ENCODE measurements at regions not wholly inside any gene's neighbourhood (a gene's known extent, or its start where the extent isn't known, plus 50 kb on each side); places are given as distances from the start of the nearest gene placed in this dataset.

- peak; percentile 1 for DNase-seq (ENCODE audit: low read depth)
Observed at GRCh38 chr3:127374086-127375010, 86.5 kb upstream of the PRR20G start.

- no peak for DNase-seq (ENCODE audit: low read depth)
Observed at GRCh38 chr3:127373441-127374085, 85.7 kb upstream of the PRR20G start.

GRCh38 chr3:127371846-127372245 lies 84.0 kb upstream of the PRR20G start:
- no peak for DNase-seq (ENCODE audit: low read depth)

- no peak for DNase-seq (ENCODE audit: low read depth)
Observed at GRCh38 chr3:127371334-127371733, 83.5 kb upstream of the PRR20G start.

DNA sequence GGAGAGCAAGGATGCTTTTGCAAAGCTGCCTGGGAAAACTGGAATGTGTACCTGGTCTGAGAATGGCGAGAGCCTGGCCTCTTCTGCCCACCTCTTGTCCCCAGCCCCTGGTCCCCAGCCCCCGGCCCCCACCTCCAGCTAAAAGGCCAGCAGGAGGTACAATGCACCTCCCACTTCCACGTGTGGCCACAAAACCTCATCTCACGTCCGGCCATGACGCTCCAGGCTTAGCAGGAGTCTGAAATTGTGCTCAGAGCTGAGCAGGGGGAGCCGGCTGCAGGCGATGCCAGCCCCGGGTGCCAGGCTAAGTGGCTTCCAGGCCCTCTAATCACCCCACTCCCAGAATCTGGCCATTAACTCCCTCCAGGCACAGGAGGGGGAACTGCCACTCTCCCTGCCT lies 83.1 kb upstream of the PRR20G start:
- no peak for DNase-seq (ENCODE audit: low read depth)

DNA sequence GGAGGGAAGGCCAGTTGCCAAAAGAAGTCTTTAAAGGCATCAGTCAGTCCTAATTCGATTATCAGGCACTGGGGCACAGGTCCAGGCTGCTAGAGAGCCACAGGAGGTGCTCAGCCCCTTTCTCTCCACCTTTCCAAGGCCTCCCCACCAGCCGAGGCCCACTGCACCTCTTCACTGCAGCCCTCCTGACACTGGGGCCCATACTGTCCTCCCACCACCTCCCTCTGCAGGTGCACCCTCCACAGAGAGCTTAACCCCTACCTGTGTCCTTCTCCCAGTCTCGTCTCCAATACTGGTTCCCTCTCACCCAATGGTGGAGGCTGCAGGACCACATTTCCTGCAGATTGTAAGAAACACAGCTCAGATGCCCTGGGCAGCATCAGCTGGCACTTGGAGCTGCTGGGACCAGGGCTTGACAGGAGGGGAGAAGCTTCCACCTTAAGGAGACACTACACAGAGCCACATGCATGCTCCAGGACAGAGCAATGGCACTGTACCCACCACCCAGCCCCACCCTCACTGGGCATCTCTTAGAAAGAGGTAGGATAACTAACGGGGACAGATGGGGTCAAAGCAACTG lies 81.6 kb upstream of the PRR20G start:
- DNase-seq (ENCODE audit: low read depth), result no peak

DNA sequence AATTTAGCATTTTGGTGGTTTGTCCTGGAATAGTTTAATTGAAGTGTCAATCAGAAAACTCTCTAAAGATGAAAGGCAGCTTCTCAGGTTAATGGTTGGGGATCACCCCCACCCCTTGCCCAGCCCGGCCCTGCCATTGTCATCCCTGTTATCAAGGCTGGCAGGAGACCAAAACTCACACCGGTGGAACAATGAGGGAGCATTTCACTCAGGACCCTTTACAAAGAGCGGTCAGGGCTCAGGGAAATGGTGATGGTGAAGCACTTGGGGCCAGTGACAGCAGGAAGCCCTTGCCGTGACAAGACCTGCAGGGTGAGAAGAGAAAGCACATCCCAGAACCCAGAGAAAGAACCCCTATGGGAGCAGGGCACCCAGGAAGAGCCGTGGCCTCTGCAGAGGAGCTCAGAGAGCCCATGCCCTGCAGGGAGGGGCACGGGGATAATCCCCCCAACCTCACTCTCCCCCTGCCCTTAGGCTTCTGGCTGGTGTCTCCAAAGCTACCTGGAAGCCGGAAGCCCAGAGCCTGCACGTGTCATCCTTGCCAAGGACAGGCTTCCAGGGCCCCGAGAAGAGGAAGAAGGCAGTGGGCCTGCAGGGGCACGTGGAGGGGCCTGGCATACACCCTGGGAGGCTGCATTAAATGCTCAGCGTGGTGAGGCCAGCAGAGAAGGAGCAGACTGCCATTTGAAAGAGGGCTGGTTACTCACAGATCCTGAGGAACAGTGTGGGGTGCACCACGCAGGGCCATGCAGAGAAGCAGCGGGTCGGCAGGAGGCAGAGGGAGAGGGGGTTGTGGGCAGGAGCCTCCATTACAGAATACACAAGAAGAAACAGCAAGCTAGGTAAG lies 80.6 kb upstream of the PRR20G start:
- no peak for DNase-seq (ENCODE audit: low read depth)

GRCh38 chr3:127367593-127367992 lies 79.7 kb upstream of the PRR20G start:
- no peak for DNase-seq (ENCODE audit: low read depth)

DNA sequence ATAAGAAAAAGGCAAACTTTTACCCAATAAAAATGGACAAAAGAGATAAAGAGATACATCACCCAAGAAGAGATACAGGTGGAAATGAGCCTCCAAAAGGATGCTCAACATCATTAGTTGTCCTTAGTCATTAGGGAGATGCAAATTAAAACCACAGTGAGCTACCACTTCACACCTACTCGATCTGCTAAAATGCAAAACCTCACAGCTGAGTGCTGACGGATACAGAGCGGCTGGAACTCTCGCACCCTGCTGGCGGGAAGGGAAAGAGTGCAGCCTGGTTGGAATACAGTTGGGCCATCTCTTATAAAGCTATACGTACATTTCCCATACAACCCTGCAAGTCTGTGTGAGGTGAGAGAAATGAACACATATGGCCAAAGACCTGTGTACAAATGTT lies 78.5 kb upstream of the PRR20G start:
- no peak for DNase-seq (ENCODE audit: low read depth)

DNA sequence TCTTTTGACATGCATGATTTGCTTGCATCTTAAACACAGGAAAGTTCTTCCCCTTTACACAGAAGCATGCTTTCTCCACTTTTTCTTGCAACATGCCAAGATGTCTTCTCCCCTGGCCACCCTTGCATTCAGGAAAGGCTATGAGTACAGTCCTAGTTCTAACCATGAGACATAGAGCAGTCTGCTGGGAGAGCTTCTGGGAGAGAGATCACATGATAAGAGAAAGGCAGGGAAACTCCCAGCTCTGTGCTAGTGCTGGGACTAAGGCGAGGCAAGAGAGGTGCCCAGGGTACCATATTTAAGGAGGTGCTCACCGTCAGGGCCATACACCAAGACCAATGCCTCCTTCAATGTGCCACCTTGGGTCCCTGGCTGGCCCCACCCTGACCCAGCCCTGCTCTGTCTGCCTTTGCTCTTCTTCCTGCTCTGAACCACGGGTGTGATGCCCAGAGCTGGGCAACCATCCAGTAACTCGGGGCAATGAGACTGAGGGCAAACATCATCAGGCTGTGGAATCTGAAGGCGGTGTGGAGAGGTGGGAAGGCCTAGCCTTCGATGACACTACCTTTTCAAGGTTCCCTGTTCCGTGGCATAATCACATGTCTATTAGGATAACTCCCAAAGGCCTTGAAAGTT lies 77.4 kb upstream of the PRR20G start:
- no peak for DNase-seq (ENCODE audit: low read depth)

- no peak for DNase-seq (ENCODE audit: low read depth)
Observed at GRCh38 chr3:127363891-127364290, 76.0 kb upstream of the PRR20G start.

DNA sequence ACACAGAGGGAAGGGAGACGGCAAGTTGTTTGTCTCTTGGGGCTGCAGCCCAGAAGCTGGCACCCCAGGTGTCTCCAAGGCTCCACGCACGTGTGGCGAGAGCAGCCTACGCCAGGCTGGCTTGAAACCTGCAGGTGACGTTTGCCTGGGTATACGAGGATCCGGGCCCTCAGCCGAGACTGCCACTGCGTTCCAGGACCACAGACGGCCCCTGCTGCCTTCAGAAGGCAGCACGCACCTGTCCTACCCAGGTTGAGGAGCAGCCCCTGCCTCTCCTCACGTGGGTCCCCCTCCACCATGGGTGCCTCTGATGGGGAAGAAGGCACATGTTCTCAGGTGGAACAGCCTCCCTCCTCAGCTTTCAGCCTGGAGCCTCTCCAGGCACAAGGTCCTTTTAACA lies 75.3 kb upstream of the PRR20G start:
- DNase-seq (ENCODE audit: low read depth), result no peak

DNA sequence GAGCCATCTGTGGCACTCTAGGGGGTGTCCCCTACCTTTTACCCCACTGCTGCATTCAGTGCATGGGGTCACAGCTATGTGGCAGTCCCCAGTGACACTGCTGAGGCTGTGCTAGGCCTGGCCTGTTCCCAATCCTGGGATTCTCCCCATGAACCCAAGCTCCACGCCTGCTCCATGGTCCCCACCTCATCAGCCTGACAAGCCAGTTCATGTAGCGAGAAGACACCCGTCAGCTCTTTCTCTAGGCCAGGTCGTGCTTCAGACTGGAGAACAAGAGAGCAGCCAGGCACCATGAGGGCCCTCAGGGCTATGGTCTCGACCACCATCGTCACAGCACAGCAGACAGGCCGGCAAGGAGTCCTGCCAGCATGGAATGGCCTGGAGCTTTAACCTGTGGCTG lies 72.8 kb upstream of the PRR20G start:
- DNase-seq (ENCODE audit: low read depth), result no peak

DNA sequence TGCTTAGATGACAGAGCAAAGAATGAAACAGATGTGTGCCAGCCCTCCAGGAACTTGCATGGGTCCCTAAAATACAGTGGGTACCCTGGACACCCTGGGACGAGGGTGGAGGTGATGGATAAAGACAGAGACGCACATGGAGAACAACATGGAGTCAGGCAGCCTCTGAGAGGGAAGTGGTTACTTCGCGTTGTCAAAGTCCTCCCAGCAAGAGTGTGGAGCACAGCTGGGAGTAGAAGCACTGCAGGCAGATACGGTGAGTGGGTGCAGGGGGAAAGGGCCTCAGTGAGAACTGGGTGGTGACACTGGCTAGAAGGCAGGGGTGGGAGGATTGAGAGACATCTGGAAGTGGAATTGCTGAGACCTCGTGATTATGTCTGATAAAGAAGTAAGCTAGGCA lies 70.8 kb upstream of the PRR20G start:
- no peak for DNase-seq (ENCODE audit: low read depth)

- DNase-seq (ENCODE audit: low read depth), result no peak
Observed at GRCh38 chr3:127356381-127356780, 68.5 kb upstream of the PRR20G start.

GRCh38 chr3:127354761-127355160 lies 66.9 kb upstream of the PRR20G start:
- no peak for DNase-seq (ENCODE audit: low read depth)

DNA sequence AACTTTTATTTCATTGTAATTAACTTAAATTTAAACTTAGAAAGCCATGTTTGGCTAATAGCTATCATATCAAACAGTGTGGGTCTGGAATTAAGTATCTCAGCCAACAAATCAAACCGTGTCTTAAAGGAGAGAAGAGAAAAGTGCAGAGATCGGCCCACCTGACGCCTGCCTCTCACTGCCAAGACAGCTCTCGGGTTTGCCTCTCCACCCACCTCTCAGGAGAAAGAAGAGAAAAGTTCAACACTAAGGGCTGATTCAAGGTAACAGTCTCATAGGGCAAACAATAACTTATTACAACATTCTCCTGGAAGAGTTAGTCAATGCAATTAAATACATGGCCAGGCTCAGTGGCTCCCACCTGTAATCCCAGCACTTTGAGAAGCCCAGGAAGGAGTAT lies 64.8 kb upstream of the PRR20G start:
- DNase-seq (ENCODE audit: low read depth), result no peak

GRCh38 chr3:127351775-127352350 lies 64.0 kb upstream of the PRR20G start:
- DNase-seq (ENCODE audit: low read depth), result no peak

DNA sequence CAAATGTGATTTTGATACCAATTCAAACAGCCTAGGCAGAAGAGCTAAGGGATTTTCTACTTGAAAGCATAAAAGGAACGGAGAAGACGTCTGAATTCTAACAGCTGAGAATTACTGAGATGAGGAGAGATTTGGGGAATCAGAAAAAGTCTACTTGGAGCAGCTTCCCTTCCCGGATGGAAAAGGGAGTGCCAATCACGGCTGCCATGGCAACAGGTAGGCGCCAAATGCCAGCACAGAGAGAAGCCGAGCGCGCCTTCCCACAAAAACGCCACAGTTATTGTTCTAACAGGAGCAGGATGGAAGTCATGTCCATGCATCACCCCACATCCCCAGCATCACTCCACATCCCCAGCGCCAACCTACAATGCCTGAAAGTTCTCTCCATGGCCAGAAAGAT lies 63.5 kb upstream of the PRR20G start:
- DNase-seq (ENCODE audit: low read depth), result no peak

DNA sequence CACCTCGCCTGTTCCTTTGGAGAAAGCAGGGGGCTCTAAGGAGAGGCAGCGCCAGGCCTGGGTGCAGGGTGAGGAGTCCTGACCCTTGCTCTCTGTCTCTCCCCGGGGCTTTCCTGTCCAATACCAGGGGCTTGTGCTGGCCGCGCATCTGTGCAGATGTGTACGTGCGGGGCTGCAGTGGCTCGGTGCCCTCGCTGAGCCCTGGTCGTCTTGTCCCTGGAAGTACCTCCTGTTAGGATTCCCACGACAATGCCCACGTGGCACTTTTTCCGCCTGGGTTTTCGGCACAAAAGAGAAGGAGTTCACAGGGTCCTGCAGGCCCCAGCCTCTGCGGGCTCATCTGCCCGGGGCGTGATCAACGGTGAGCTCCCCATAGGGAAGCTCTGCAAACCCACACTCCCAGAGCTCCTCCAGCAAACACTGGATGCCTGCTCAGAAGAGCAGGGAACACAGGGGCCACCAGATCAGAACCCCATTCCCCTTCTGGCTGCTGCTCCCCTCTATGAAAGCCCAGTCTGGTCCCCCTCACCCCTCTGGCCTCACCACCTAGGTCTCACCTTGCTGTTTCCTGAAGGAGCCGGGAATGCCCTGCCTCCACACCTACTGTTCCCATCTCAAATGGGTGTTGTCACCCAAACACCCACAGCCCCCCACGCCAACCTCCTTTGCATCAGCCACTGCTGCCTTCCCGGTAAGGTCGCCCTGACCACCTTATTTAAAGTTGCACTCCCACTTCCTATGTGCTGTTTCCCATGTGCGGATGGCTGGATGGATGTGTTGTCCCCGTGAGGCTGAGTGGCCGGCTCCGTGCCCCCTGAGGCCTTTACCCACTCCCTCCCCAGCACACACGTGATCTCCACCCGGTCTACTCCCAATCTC lies 62.6 kb upstream of the PRR20G start:
- DNase-seq (ENCODE audit: low read depth), result no peak

Data from CMK (cell line).